ENCODE measurements at regions not wholly inside any gene's neighbourhood (a gene's known extent, or its start where the extent isn't known, plus 50 kb on each side); places are given as distances from the start of the nearest gene placed in this dataset.

DNA sequence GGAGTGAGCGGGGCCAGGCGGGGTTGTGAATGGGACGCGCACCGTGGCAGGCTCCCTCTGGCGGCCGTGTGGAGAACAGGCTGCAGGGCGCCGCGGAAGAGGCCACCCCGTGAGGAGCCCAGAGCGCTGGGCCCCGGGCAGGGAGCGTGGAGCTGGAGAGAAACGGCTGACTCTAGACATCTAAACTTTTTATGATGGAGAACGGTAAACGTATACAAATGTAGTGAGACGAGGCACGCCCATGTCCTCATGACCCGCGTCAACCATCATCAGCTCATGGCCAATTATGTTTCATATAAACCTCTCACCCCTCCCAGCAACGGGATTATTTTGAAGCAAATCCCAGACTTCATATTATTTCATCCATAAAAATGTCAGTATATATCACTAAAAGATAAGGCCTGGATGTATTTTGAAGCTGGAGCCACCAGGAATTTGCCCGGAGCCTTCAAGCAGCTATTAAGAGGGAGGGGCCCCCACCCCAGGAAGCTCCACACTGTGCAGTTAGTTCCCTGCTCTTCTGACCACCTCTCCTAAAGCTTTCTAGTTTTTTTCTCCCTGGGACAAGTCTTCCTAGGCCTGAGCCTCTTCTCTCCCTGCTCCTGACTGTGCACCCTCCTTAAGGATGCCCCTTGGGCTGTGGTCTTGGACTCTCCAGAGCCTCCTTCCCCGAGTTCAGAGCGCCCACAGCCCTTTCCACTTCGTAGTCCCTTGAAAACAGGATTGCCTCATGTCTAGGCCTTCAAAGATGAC lies 149.5 kb downstream of the SMAD6 start:
- peak; percentile 47 for DNase-seq (ENCODE audit: low read depth)
- TF ChIP-seq, protein P1, sequence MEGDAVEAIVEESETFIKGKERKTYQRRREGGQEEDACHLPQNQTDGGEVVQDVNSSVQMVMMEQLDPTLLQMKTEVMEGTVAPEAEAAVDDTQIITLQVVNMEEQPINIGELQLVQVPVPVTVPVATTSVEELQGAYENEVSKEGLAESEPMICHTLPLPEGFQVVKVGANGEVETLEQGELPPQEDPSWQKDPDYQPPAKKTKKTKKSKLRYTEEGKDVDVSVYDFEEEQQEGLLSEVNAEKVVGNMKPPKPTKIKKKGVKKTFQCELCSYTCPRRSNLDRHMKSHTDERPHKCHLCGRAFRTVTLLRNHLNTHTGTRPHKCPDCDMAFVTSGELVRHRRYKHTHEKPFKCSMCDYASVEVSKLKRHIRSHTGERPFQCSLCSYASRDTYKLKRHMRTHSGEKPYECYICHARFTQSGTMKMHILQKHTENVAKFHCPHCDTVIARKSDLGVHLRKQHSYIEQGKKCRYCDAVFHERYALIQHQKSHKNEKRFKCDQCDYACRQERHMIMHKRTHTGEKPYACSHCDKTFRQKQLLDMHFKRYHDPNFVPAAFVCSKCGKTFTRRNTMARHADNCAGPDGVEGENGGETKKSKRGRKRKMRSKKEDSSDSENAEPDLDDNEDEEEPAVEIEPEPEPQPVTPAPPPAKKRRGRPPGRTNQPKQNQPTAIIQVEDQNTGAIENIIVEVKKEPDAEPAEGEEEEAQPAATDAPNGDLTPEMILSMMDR (IDR thresholded peaks at IDR 0.05; ENCODE audit: low read depth, low read length, missing control alignments) = peak; percentile 93
- in situ Hi-C loops (cut with HindIII; ENCODE audit: low sequenced_read_pairs) = no loop called here
- H3K4me3 ChIP-seq (ENCODE audit: low read depth, low read length) = no peak overlapping the region

DNA sequence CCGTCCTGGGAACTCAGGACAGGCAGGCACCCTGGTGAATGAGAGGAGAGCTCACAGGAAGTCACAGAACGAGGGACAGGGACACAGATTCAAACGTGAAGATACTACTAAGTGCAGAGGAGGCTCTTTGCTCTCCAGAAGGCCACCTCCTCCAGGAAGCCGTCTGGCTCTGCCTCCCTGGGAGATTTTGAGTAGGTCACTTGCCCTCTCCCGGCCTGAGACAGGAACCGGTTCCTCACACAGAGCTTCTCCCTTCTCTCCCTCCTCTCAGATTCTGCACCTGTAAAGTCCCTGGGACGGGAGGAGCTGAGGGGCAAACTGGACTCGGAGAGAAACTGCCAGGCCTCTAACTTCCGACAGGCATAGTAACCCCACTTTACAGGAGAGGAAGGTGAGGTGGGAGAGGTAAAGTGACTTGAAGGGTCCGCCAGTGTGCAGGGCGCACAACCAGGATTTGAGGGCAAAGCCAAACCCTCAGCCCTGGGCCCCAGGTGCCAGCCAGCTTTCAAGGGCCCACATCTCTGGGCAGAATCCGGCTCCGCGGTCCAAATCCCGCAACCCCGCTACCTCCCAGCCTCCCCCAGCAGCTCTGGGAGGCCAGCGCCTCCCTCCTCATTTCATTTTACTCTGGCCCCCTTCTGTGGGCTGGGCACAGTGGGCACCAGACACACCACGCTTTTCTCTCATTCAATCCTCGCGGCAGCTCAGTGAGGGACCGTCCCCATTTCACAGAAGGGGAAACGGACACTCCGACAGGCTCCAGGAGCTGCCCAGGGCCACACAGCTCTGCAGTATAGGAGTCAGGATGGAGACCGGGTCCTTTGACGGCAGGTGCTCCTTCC lies 150.2 kb downstream of the SMAD6 start:
- TF ChIP-seq, protein P1 (IDR thresholded peaks at IDR 0.05; ENCODE audit: low read depth, low read length, missing control alignments) = no peak
- in situ Hi-C loops (cut with HindIII; ENCODE audit: low sequenced_read_pairs) = no loop called here
- no peak overlapping the region for H3K4me3 ChIP-seq (ENCODE audit: low read depth, low read length)
- no peak for DNase-seq (ENCODE audit: low read depth)

DNA sequence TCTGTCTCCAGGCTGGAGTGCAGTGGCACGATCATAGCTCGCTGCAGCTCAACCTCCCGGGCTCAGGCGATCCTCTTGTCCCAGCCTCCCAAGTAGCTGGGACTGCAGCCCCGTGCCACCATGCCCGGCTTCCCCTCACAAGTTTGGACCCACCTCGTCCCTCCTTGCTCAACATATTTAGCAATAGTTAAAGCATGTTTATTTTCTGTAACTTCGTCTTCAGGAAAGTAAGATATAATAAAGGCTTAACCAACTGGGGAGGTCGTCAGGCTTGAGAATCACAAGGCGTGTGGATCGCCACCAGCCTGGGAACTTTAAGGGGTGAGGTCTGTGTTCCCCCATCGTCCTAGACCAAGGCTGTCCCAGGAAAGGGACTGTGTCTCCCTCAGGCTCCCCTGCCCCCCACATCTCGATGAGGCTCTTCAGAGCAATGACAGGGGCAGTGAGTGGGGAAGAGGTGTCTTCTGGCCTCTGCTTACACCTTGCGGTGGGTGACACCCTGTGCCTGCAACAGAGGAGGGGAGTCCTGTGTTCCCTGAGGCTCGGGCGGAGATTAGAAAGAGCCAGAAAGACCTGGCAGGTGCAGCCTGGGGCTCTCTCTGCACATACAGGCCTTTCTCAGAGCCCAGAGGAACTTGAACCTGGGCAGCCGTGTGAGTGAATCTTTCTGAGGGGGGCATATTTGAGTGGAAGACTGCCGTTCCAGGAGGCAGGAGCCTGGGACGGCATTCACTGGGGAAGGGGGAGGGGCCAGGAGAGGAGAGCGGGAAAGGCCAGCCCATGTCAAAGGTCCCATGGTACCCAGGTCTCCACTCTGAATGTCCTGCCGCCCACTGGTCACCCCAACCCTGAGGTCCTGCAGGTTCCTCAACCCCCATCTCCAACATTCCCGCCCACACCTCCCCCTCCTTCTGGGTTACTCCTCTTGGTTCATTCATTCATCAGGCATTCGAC lies 152.3 kb downstream of the SMAD6 start:
- no peak overlapping the region for H3K4me3 ChIP-seq (ENCODE audit: low read depth, low read length)
- TF ChIP-seq, protein P1 (IDR thresholded peaks at IDR 0.05; ENCODE audit: low read depth, low read length, missing control alignments) = no peak
- in situ Hi-C loops (cut with HindIII; ENCODE audit: low sequenced_read_pairs) = no loop called here
- no peak for DNase-seq (ENCODE audit: low read depth)

DNA sequence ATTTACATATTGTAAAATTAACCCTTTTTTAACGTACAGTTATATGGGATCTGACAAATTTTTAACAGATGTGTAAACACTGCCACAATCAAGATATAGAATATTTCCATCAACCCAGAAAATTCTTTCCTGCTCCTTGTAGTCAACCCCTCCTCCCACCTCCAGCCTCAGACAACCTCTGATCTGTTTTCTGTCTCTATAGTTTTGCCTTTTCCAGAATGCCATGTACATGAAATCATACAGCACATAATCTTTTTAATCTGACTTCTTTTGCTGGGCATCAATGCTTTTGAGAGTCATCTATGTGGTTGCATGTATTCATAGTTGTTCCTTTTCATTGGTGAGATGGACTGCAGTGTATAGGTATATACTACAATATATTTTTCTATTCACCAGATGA lies 153.0 kb downstream of the SMAD6 start:
- TF ChIP-seq, protein P1 (IDR thresholded peaks at IDR 0.05; ENCODE audit: low read depth, low read length, missing control alignments) = no peak
- in situ Hi-C loops (cut with HindIII; ENCODE audit: low sequenced_read_pairs) = no loop called here
- no peak for DNase-seq (ENCODE audit: low read depth)
- no peak overlapping the region for H3K4me3 ChIP-seq (ENCODE audit: low read depth, low read length)

DNA sequence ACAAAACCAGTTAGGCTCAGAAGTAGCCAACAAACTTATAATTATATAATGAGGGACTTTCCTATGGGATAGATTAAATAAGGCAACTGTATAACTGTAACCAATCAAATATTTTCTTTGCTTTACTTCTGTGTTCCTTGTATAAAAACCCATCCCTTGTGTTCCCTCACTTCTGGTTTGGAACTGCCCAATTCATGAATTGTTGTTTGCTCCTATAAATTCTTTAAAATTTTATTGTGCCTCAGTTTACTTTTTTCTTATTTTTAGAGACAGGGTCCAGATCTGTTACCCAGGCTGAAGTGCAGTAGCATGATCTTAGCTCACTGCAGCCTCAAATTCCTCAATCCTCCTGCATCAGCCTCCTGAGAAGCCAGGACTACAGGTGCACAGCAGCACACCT lies 155.7 kb downstream of the SMAD6 start:
- H3K4me3 ChIP-seq (ENCODE audit: low read depth, low read length) = no peak overlapping the region
- TF ChIP-seq, protein P1 (IDR thresholded peaks at IDR 0.05; ENCODE audit: low read depth, low read length, missing control alignments) = no peak
- DNase-seq (ENCODE audit: low read depth) = no peak
- in situ Hi-C loops (cut with HindIII; ENCODE audit: low sequenced_read_pairs) = no loop called here

Data from astrocyte of the cerebellum (primary cell).